Psoas muscle (tissue), 7 donors: ENCODE measurements at regions not wholly inside any gene's neighbourhood (a gene's known extent, or its start where the extent isn't known, plus 50 kb on each side); places are given as distances from the start of the nearest gene placed in this dataset.

Experiments
- ATAC-seq, 4 donors: fragments of 200-7000 bp; cut with Tn5 transposase; one replicate each; pipeline ENCODE4 v1.9.1; 2020; ENCODE audit warnings: moderate library complexity in 3 of 4, mild to moderate bottlenecking in 2 of 4
- DNase-seq, 2 donors: peaks; one replicate each; pipeline ENCODE4 v3.0.0-alpha.2; 2020
- H3K27ac ChIP-seq: fragments of 200-600 bp; one replicate; pipeline ENCODE4 v1.8.0; 2022
- H3K27me3 ChIP-seq, 3 donors: fragments of 200-600 bp in 1 of 3; one replicate each; pipeline versions ENCODE4 v1.6.1 to v1.8.0; 2013 to 2022; ENCODE audit warnings: low read length in 2 of 3, mild to moderate bottlenecking in 2 of 3, moderate library complexity in 1 of 3; ENCODE audit not compliant: insufficient read depth in 3 of 3
- H3K36me3 ChIP-seq, 2 donors: fragments of 200-600 bp in 1 of 2; one replicate each; pipeline versions ENCODE4 v1.6.1 to v1.8.0; 2013 to 2022; ENCODE audit warnings: low read depth in 1 of 2, mild to moderate bottlenecking in 1 of 2, moderate library complexity in 1 of 2; ENCODE audit not compliant: insufficient read depth in 1 of 2
- H3K4me1 ChIP-seq: fragments of 200-600 bp; one replicate; pipeline ENCODE4 v1.8.0; 2022
- H3K4me3 ChIP-seq: fragments of 200-600 bp; one replicate; pipeline ENCODE4 v1.8.0; 2022; ENCODE audit warnings: mild to moderate bottlenecking
- H3K9me3 ChIP-seq: fragments of 200-600 bp; one replicate; pipeline ENCODE4 v1.8.0; 2022
- CTCF ChIP-seq: fragments of 200-600 bp; IDR thresholded peaks from one replicate; pipeline ENCODE4 v1.8.0; 2022; ENCODE audit warnings: antibody characterized with exemption
- WGBS, 3 donors: extraction: QIAGEN DNeasy Blood & Tissue Kit; methylation state at CpG; one replicate each; pipeline versions ENCODE4 v1.1.6 to v1.1.7; 2013; 5-methylcytosine and 5-hydroxymethylcytosine counted together
- intact Hi-C, 2 donors: fragments of 100-400 bp; cut with DNase I; formaldehyde crosslinking; loops; one replicate each; pipeline versions ENCODE4 v1.11.0 to v1.14.2; 2022
- donor health status: healthy with polysubstance abuse.
- donor health status: DM: no; HTN: no; CAD: no; lungs with moderate emphysema.
- donor health status: Bipolar disorder and iron deficiency.
- donor health status: healthy.
- donor health status: DM: yes; HTN: yes; CAD: no.
- donor health status: DM: no; HTN: no; CAD: no.
- donor health status: DM: yes; HTN: yes; CAD: no.

DNA sequence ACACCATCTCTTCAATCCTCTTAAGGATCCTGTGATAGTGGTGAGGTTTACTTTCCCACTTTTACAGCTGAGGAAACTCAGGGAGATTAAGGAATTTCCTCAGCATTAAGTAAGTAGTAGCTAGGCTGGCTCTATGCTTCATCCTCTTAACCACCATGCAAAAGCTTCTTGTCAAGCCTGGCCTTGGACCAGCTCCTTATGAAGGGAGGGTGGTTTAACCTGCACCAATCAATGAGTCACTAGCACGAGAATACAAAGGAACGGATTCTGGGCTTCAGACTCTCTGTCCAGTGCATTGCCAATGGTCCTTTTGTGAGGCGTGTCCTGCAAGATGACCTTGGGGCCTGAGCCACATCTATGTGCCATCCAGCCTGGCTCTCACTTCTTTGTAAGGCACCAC lies 202.0 kb upstream of the CFAP20DC start:
- Histone ChIP-seq H3K9me3 (no peaks in the 10 kb centered on the region), H3K4me1 (no peaks in the 10 kb centered on the region), H3K36me3 (no peaks in the 10 kb centered on the region), H3K27ac (no peak overlapping the region), H3K27me3 (peaks cover 0 to 3% (median 0%) of the 10 kb centered on the region in 3 donors), H3K4me3 (no peak overlapping the region)
- ATAC-seq (no peak), DNase-seq (no peak)
- 63 to 84% (median 76%) methylated on average over 3 of the region's 3 CpGs for WGBS, 3 donors
- intact Hi-C loops, result no loop called here
- no peak for TF ChIP-seq CTCF

GRCh38 chr3:59250600-59250999 lies 200.8 kb upstream of the CFAP20DC start:
- DNase-seq (no peak), ATAC-seq (no peak)
- no peak overlapping the region for H3K4me3 ChIP-seq
- H3K36me3 ChIP-seq, result no peaks in the 10 kb centered on the region
- H3K9me3 ChIP-seq, result no peaks in the 10 kb centered on the region
- TF ChIP-seq CTCF, result no peak
- H3K27me3 ChIP-seq, result peaks cover 0 to 3% (median 0%) of the 10 kb centered on the region in 3 donors
- intact Hi-C loops, result no loop called here
- no peaks in the 10 kb centered on the region for H3K4me1 ChIP-seq
- H3K27ac ChIP-seq, result no peak overlapping the region

GRCh38 chr3:59249698-59250361 lies 200.0 kb upstream of the CFAP20DC start:
- Histone ChIP-seq H3K4me1 (no peaks in the 10 kb centered on the region), H3K27me3 (peaks cover 0 to under 1% (median 0%) of the 10 kb centered on the region in 3 donors), H3K9me3 (no peaks in the 10 kb centered on the region), H3K4me3 (no peak overlapping the region), H3K27ac (no peak overlapping the region), H3K36me3 (no peaks in the 10 kb centered on the region)
- DNase-seq (no peak), ATAC-seq (no peak)
- WGBS, 3 donors, result 62 to 68% (median 65%) methylated on average over 6 of the region's 6 CpGs
- no peak for TF ChIP-seq CTCF
- intact Hi-C loops, result no loop called here

DNA sequence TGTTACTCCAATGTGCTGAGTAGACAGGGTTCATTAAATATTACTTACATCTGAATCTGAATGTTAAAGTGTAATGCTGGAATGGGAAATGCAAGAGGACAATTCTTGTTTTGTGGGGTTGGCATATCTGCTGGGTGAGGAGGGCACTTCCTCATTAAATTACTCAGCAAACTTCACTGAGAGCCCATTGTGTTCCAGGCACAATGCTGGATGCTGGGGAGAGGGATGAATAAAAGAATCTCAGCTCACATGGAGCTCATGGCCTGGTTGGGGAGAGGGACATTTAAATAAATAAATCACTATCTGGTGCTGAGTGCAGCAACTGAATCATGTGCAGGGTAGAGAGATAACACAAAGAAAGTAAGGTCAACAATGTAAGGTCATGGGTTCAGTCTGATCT lies 199.2 kb upstream of the CFAP20DC start:
- no peaks in the 10 kb centered on the region for H3K27me3 ChIP-seq
- H3K4me3 ChIP-seq, result no peak overlapping the region
- H3K36me3 ChIP-seq, result no peaks in the 10 kb centered on the region
- intact Hi-C loops, result no loop called here
- ATAC-seq, result no peak
- TF ChIP-seq CTCF, result no peak
- H3K27ac ChIP-seq, result no peak overlapping the region
- H3K9me3 ChIP-seq, result no peaks in the 10 kb centered on the region
- H3K4me1 ChIP-seq, result no peaks in the 10 kb centered on the region
- DNase-seq, result no peak

- no peak for ATAC-seq
- Histone ChIP-seq H3K27ac (no peak overlapping the region), H3K9me3 (no peaks in the 10 kb centered on the region), H3K36me3 (no peaks in the 10 kb centered on the region), H3K4me1 (no peaks in the 10 kb centered on the region), H3K27me3 (no peaks in the 10 kb centered on the region), H3K4me3 (no peak overlapping the region)
- intact Hi-C loops, result no loop called here
- DNase-seq, result no peak
- WGBS, 3 donors, result 60 to 69% (median 62%) methylated on average over 3 of the region's 3 CpGs
- TF ChIP-seq CTCF, result no peak
Observed at GRCh38 chr3:59247402-59247841, 197.6 kb upstream of the CFAP20DC start.
